ENCODE measurements at regions not wholly inside any gene's neighbourhood (a gene's known extent, or its start where the extent isn't known, plus 50 kb on each side); places are given as distances from the start of the nearest gene placed in this dataset.

- no peak for TF ChIP-seq CTCF (IDR thresholded peaks at IDR 0.05)
- no peak for TF ChIP-seq POLR2A (IDR thresholded peaks at IDR 0.05)
Measured at GRCh38 chr12:27185234-27186021, 58.7 kb upstream of the STK38L start.

All from prostate gland (tissue), 2 donors.